H1 (cell line): ENCODE measurements at regions not wholly inside any gene's neighbourhood (a gene's known extent, or its start where the extent isn't known, plus 50 kb on each side); places are given as distances from the start of the nearest gene placed in this dataset.

Experiments
- CTCF ChIA-PET: fragments of 300-600 bp; sonication (Branson Sonifier 250); formaldehyde crosslinking; loops from one replicate; lab custom pipeline; 2021; ENCODE audit not compliant: partially characterized antibody; lab: Charles Lee
- POLR2A ChIA-PET: fragments of 300-600 bp; sonication (Branson Sonifier 250); formaldehyde crosslinking; loops from one replicate; lab custom pipeline; 2021; ENCODE audit warnings: inconsistent platforms; ENCODE audit not compliant: partially characterized antibody; lab: Charles Lee
- DNase-seq, 2 experiments: peaks; one replicate each; pipeline versions ENCODE4 v3.0.0 to v3.0.0-alpha.2; 2010 to 2022; ENCODE audit warnings: low spot score in 2 of 2, low read depth in 1 of 2, mixed read lengths in 1 of 2
- FAIRE-seq: peaks from 2 replicates; lab custom pipeline; 2011; peaks lifted over from hg19 to GRCh38; lab: Jason Lieb, UNC
- H2AFZ ChIP-seq: 2 replicates; pipeline ENCODE4 v1.8.1; 2012; ENCODE audit warnings: low read length, inconsistent platforms
- H2AK5ac ChIP-seq: 2 replicates; pipeline ENCODE4 v1.6.1; 2013; ENCODE audit warnings: low read depth, low read length
- H2BK120ac ChIP-seq: replicated peaks from 2 replicates; pipeline ENCODE3; 2013; ENCODE audit warnings: low read depth, low read length, inconsistent platforms
- H2BK12ac ChIP-seq: 2 replicates; pipeline ENCODE4 v1.6.1; 2013; ENCODE audit warnings: low read depth, low read length
- H2BK15ac ChIP-seq: 2 replicates; pipeline ENCODE4 v1.6.1; 2013; ENCODE audit warnings: low read length
- H2BK20ac ChIP-seq: 2 replicates; pipeline ENCODE4 v1.6.1; 2013; ENCODE audit warnings: low read length
- H2BK5ac ChIP-seq: 2 replicates; pipeline ENCODE4 v1.6.1; 2013; ENCODE audit warnings: low read depth, low read length
- H3K14ac ChIP-seq: 2 replicates; pipeline ENCODE4 v1.6.1; 2013; ENCODE audit warnings: inconsistent platforms; ENCODE audit not compliant: insufficient read length
- H3K18ac ChIP-seq: 2 replicates; pipeline ENCODE4 v1.6.1; 2013; ENCODE audit warnings: low read length; ENCODE audit errors: extremely low read depth
- H3K23ac ChIP-seq: 2 replicates; pipeline ENCODE4 v1.6.1; 2013; ENCODE audit warnings: inconsistent platforms; ENCODE audit not compliant: insufficient read length
- H3K23me2 ChIP-seq: 2 replicates; pipeline ENCODE4 v1.6.1; 2013; ENCODE audit warnings: low read depth, low read length
- H3K27ac ChIP-seq: 2 replicates; pipeline ENCODE4 v1.6.1; 2011; ENCODE audit warnings: low read depth, low read length, inconsistent platforms
- H3K27me3 ChIP-seq, 4 experiments: replicated peaks in 1 of 4; 1 replicate in 1 of 4; 2 replicates in 3 of 4; pipeline versions ENCODE4 v1.6.1 to v1.8.1; 2011 to 2013; ENCODE audit warnings: low read length in 3 of 4, mild to moderate bottlenecking in 3 of 4, inconsistent platforms in 2 of 4, mixed read lengths in 2 of 4, moderate library complexity in 1 of 4; ENCODE audit not compliant: control insufficient read depth in 3 of 4, insufficient read depth in 3 of 4; ENCODE audit errors: extremely low read depth in 1 of 4
- H3K36me3 ChIP-seq, 4 experiments: 2 replicates each; pipeline versions ENCODE4 v1.6.1 to v1.8.1; 2011 to 2013; ENCODE audit warnings: mild to moderate bottlenecking in 4 of 4, low read length in 3 of 4, moderate library complexity in 2 of 4, control low read depth in 1 of 4, inconsistent platforms in 1 of 4; ENCODE audit not compliant: insufficient read depth in 4 of 4, control insufficient read depth in 2 of 4
- H3K4ac ChIP-seq: replicated peaks from 2 replicates; pipeline ENCODE3; 2013; ENCODE audit warnings: low read length, low read depth, mixed read lengths, inconsistent platforms; ENCODE audit not compliant: insufficient read length
- H3K4me1 ChIP-seq, 4 experiments: replicated peaks in 1 of 4; 1 replicate in 1 of 4; 2 replicates in 3 of 4; pipeline versions ENCODE4 v1.6.1 to v1.8.1; 2011 to 2013; ENCODE audit warnings: low read length in 3 of 4, inconsistent platforms in 2 of 4, mixed read lengths in 1 of 4; ENCODE audit not compliant: insufficient read depth in 4 of 4, control insufficient read depth in 3 of 4
- H3K4me2 ChIP-seq, 2 experiments: 2 replicates each; pipeline versions ENCODE4 v1.6.1 to v1.8.1; 2011 to 2013; ENCODE audit warnings: low read depth in 2 of 2, low read length in 2 of 2, control low read depth in 1 of 2, inconsistent platforms in 1 of 2, mild to moderate bottlenecking in 1 of 2; ENCODE audit not compliant: insufficient read depth in 1 of 2
- H3K4me3 ChIP-seq, 4 experiments: fragments of 200-600, 300-600 bp in 1 of 4; sonication (generic), shearing (Covaris generic), sonication (Bioruptor Twin) in 1 of 4; 2 replicates each; pipeline versions ENCODE4 v1.5.1 to v1.8.1; 2011 to 2016; ENCODE audit warnings: low read length in 4 of 4, low read depth in 3 of 4, control low read depth in 2 of 4, inconsistent platforms in 2 of 4, mild to moderate bottlenecking in 2 of 4, mixed read lengths in 1 of 4, moderate library complexity in 1 of 4; ENCODE audit not compliant: insufficient read depth in 2 of 4; ENCODE audit errors: extremely low read depth in 1 of 4
- H3K56ac ChIP-seq: replicated peaks from 2 replicates; pipeline ENCODE3; 2013; ENCODE audit warnings: low read depth, mild to moderate bottlenecking, mixed read lengths, low read length, inconsistent platforms; ENCODE audit not compliant: insufficient read length
- H3K79me1 ChIP-seq: 2 replicates; pipeline ENCODE4 v1.6.1; 2013; ENCODE audit warnings: low read depth, low read length, control low read depth
- H3K79me2 ChIP-seq, 2 experiments: 2 replicates each; pipeline versions ENCODE4 v1.6.1 to v1.8.1; 2012 to 2013; ENCODE audit warnings: low read length in 2 of 2, mild to moderate bottlenecking in 2 of 2, inconsistent platforms in 1 of 2; ENCODE audit not compliant: insufficient read depth in 2 of 2, control insufficient read depth in 1 of 2
- H3K9ac ChIP-seq, 4 experiments: replicated peaks in 1 of 4; 1 replicate in 1 of 4; 2 replicates in 3 of 4; pipeline versions ENCODE4 v1.6.1 to v1.8.1; 2011 to 2013; ENCODE audit warnings: low read depth in 3 of 4, low read length in 3 of 4, control low read depth in 2 of 4, mild to moderate bottlenecking in 2 of 4, moderate library complexity in 2 of 4, inconsistent platforms in 1 of 4; ENCODE audit errors: extremely low read depth in 1 of 4
- H3K9me3 ChIP-seq, 2 experiments: 2 replicates each; pipeline versions ENCODE4 v1.6.1 to v1.8.1; 2012 to 2013; ENCODE audit warnings: mild to moderate bottlenecking in 2 of 2, moderate library complexity in 2 of 2, control low read depth in 1 of 2, inconsistent platforms in 1 of 2, low read depth in 1 of 2, low read length in 1 of 2, mixed read lengths in 1 of 2; ENCODE audit not compliant: insufficient read depth in 2 of 2
- H4K20me1 ChIP-seq, 2 experiments: replicated peaks in 1 of 2; 2 replicates each; pipeline versions ENCODE3 to v1.8.1; 2011 to 2013; ENCODE audit warnings: inconsistent platforms in 2 of 2, low read length in 2 of 2, mild to moderate bottlenecking in 1 of 2; ENCODE audit not compliant: insufficient read depth in 2 of 2, control insufficient read depth in 1 of 2
- H4K5ac ChIP-seq: 2 replicates; pipeline ENCODE4 v1.6.1; 2013; ENCODE audit warnings: low read length, low read depth, mixed read lengths, inconsistent platforms; ENCODE audit not compliant: insufficient read length
- H4K8ac ChIP-seq: 2 replicates; pipeline ENCODE4 v1.8.0; 2013; ENCODE audit warnings: mild to moderate bottlenecking, moderate library complexity, low read length, inconsistent platforms; ENCODE audit not compliant: insufficient read depth; ENCODE audit errors: extremely low read depth
- H4K91ac ChIP-seq: replicated peaks from 2 replicates; pipeline ENCODE3; 2013; ENCODE audit warnings: low read length, mixed read lengths, inconsistent platforms; ENCODE audit not compliant: insufficient read length
- BACH1 ChIP-seq: IDR thresholded peaks from 2 replicates; pipeline ENCODE4 v1.6.1; 2012; ENCODE audit warnings: low read length, improper control_type of control experiment
- BCL11A ChIP-seq, 2 experiments: IDR thresholded peaks; one replicate each; pipeline ENCODE4 v1.6.1; 2011; ENCODE audit warnings: low read depth in 2 of 2, low read length in 2 of 2, mild to moderate bottlenecking in 2 of 2
- CBX8 ChIP-seq: fragments of 300-800, 300-1000 bp; sonication (generic); IDR thresholded peaks from 2 replicates; pipeline ENCODE4 v1.7.1; 2016; ENCODE audit warnings: low read depth, low read length, borderline replicate concordance
- EZH2 ChIP-seq: fragments of 200-600 bp; sonication (generic); IDR thresholded peaks from 2 replicates; pipeline ENCODE4 v1.7.1; 2012; ENCODE audit warnings: low read depth, mild to moderate bottlenecking, moderate library complexity, low read length, inconsistent platforms; ENCODE audit not compliant: severe bottlenecking
- FOSL1 ChIP-seq: IDR thresholded peaks from 2 replicates; pipeline ENCODE4 v1.6.1; 2011; ENCODE audit warnings: mild to moderate bottlenecking, low read depth, low read length, moderate library complexity; ENCODE audit not compliant: insufficient read depth
- HDAC2 ChIP-seq, 2 experiments: fragments of 300-600 bp in 1 of 2; sonication (generic) in 1 of 2; IDR thresholded peaks; 2 replicates each; pipeline ENCODE4 v1.6.1; 2011 to 2012; ENCODE audit warnings: low read depth in 2 of 2, low read length in 2 of 2, mild to moderate bottlenecking in 2 of 2, moderate library complexity in 2 of 2, borderline replicate concordance in 1 of 2, inconsistent platforms in 1 of 2
- POLR2A ChIP-seq, 2 experiments: IDR thresholded peaks; 1 replicate in 1 of 2; 2 replicates in 1 of 2; pipeline ENCODE4 v1.6.1; 2011; ENCODE audit warnings: low read depth in 2 of 2, low read length in 2 of 2, mild to moderate bottlenecking in 2 of 2; ENCODE audit errors: control extremely low read depth in 1 of 2
- POU5F1 ChIP-seq: IDR thresholded peaks from 2 replicates; pipeline ENCODE4 v1.6.1; 2011; ENCODE audit warnings: low read depth, mild to moderate bottlenecking, low read length, moderate library complexity
- RBBP5 ChIP-seq: IDR thresholded peaks from 2 replicates; pipeline ENCODE4 v1.7.1; 2012; ENCODE audit warnings: low read depth, mild to moderate bottlenecking, inconsistent platforms, low read length, moderate library complexity, borderline replicate concordance
- SP1 ChIP-seq: IDR thresholded peaks from 2 replicates; pipeline ENCODE4 v1.6.1; 2011; ENCODE audit warnings: low read depth, low read length
- YY1 ChIP-seq: IDR thresholded peaks from 2 replicates; pipeline ENCODE4 v1.6.1; 2011; ENCODE audit warnings: low read depth, mild to moderate bottlenecking, low read length
- TF ChIP-seq, protein P1 (sequence below): IDR thresholded peaks from 2 replicates; pipeline ENCODE4 v1.6.1; 2011; ENCODE audit warnings: low read length, improper control_type of control experiment
- TF ChIP-seq, protein P2 (sequence below), 3 experiments: IDR thresholded peaks; 1 replicate in 2 of 3; 2 replicates in 1 of 3; pipeline versions ENCODE4 v1.5.1 to v1.6.1; 2011; ENCODE audit warnings: low read length in 3 of 3, mild to moderate bottlenecking in 3 of 3, inconsistent platforms in 2 of 3, low read depth in 1 of 3, moderate library complexity in 1 of 3; ENCODE audit not compliant: insufficient read depth in 1 of 3; ENCODE audit errors: control extremely low read depth in 1 of 3

- Histone ChIP-seq H3K4me3 (no peak overlapping the region), H4K8ac (no peak overlapping the region), H3K23me2 (no peaks in the 10 kb centered on the region), H3K4me2 (no peak overlapping the region), H3K79me1 (no peaks in the 10 kb centered on the region), H3K9ac (no peak overlapping the region), H3K27ac (no peak overlapping the region), H2BK12ac (no peak overlapping the region), H3K4me1 (no peaks in the 10 kb centered on the region), H3K27me3 (no peaks in the 10 kb centered on the region), H3K23ac (no peak overlapping the region), H3K9me3 (no peaks in the 10 kb centered on the region; a peak in 1 of 4 replicates), H2BK5ac (no peak overlapping the region), H4K20me1 (no peaks in the 10 kb centered on the region), H3K36me3 (no peaks in the 10 kb centered on the region), H4K5ac (no peak overlapping the region), H2BK15ac (no peak overlapping the region), H3K79me2 (no peaks in the 10 kb centered on the region), H3K18ac (no peak overlapping the region), H3K14ac (no peak overlapping the region), H2BK120ac (no peak overlapping the region), H4K91ac (no peak overlapping the region), H3K56ac (no peak overlapping the region), H3K4ac (no peak overlapping the region), H2AK5ac (no peak overlapping the region), H2AFZ (no peak overlapping the region), H2BK20ac (no peak overlapping the region)
- CTCF ChIA-PET, result no interaction called here
- POLR2A ChIA-PET, result no interaction called here
- FAIRE-seq (no peak), DNase-seq (no peak)
- TF ChIP-seq EZH2, result no peak
- TF ChIP-seq, protein P1, sequence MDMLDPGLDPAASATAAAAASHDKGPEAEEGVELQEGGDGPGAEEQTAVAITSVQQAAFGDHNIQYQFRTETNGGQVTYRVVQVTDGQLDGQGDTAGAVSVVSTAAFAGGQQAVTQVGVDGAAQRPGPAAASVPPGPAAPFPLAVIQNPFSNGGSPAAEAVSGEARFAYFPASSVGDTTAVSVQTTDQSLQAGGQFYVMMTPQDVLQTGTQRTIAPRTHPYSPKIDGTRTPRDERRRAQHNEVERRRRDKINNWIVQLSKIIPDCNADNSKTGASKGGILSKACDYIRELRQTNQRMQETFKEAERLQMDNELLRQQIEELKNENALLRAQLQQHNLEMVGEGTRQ, result no peak
- TF ChIP-seq, protein P2, sequence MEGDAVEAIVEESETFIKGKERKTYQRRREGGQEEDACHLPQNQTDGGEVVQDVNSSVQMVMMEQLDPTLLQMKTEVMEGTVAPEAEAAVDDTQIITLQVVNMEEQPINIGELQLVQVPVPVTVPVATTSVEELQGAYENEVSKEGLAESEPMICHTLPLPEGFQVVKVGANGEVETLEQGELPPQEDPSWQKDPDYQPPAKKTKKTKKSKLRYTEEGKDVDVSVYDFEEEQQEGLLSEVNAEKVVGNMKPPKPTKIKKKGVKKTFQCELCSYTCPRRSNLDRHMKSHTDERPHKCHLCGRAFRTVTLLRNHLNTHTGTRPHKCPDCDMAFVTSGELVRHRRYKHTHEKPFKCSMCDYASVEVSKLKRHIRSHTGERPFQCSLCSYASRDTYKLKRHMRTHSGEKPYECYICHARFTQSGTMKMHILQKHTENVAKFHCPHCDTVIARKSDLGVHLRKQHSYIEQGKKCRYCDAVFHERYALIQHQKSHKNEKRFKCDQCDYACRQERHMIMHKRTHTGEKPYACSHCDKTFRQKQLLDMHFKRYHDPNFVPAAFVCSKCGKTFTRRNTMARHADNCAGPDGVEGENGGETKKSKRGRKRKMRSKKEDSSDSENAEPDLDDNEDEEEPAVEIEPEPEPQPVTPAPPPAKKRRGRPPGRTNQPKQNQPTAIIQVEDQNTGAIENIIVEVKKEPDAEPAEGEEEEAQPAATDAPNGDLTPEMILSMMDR (IDR thresholded peaks at IDR 0.05; ENCODE audit: control extremely low read depth in 1 of 3, insufficient read depth in 1 of 3, low read depth in 1 of 3, low read length in 3 of 3), result no peak
- TF ChIP-seq CBX8, result no peak
- TF ChIP-seq BACH1, result no peak
- no peak for TF ChIP-seq BCL11A (IDR thresholded peaks at IDR 0.05; ENCODE audit: low read depth in 2 of 2, low read length in 2 of 2)
- no peak for TF ChIP-seq SP1
- TF ChIP-seq POLR2A (IDR thresholded peaks at IDR 0.05; ENCODE audit: control extremely low read depth in 1 of 2, low read depth in 2 of 2, low read length in 2 of 2), result no peak
- TF ChIP-seq POU5F1, result no peak
- no peak for TF ChIP-seq YY1
- no peak for TF ChIP-seq RBBP5
- TF ChIP-seq FOSL1, result no peak
- no peak for TF ChIP-seq HDAC2 (IDR thresholded peaks at IDR 0.05; ENCODE audit: borderline replicate concordance in 1 of 2, low read depth in 2 of 2, low read length in 2 of 2)
Measured at GRCh38 chr5:120134944-120135343, 329.2 kb upstream of the PRR16 start.
